Activated gamma-delta T cell treated with Interleukin-2 at 50 U/mL for 16 hours (primary cell): ENCODE measurements at regions not wholly inside any gene's neighbourhood (a gene's known extent, or its start where the extent isn't known, plus 50 kb on each side); places are given as distances from the start of the nearest gene placed in this dataset.
"Not testable (repeated sequence)": the region's sequence is repeated elsewhere in the genome, so short reads cannot be mapped to it uniquely, and the experiment has no call there.

Source experiments
- DNase-seq: peaks from one replicate; pipeline ENCODE4 v3.0.0-alpha.2; 2020

DNA sequence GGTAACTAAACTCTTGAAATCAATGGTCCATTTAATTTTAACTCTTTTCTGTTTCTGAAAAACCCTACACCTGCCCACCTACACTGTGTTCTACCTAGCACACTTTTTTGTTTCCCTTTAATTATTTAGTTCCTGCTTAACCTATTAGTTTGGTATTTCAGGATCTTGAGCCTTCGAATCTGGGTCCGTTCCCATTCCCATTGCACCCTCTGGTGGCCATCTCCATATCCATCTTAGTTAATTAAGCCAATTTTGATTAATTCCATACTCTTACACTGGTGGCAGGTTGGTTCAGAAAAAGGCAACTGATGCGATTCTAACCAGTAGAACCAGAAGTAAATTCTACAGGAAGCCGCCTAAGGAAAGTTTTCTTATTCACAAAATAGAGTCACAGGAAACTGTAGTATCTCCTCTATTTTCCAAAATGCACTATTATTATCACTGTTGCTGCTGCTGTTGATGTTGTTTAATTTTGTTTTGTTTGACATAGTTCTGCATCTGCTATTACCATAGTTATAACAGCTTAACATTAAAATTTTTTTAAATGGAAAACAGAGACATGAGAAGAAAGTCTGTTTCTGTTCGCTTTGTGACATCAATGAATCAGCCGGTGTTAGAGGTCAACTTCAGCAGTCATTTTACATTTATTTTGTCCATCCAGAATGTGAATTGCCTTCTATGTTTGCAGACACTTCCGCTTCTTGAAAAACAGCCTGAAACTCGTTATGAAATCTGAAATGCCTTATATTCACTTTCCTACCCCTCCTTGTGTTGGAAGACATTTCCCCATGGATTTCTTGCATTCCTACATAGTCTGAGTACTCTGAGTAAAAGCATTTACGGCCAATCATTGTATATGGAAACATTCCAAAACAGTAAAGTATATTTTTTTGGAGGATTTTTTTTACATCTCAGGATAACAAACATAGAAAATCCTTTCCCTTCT is 115.5 kb upstream of the NCAM2 start:
- no peak for DNase-seq

DNA sequence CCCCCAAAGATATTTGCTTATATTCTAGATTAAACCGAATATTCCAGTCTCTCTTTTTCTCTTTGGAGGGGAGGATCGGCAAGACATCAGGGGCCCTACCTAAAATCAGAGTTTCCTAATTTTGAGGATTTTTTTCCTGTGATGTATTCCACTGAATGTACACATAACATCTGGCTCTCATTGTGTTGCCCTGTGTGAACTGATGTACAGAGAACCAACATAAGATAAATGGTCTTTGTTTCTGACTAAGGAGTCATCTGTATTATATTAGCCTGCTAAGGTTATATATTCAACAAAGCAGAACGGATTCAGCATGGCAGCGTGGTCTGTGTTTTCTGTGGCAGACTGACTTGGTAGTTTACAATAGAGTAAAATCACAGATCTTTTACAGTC is 114.8 kb upstream of the NCAM2 start:
- DNase-seq, result no peak

DNA sequence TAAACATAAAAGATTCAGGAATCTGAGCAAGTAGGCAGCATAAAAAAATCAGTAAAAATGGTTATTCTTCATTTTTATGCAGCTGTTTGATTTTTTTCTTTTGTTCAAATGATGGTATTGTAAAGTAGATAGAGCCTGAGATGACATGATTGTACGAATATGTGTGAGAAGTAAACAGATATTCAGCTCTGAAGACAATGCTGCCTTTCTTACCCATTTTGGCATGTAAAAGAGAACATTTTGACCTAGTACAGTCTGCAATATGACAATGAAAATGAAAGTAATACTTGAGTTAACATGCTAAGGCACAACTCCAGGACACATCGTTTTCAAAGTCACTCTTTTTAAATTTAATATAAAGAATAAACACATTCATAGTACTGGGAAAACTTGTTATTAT is 95.7 kb upstream of the NCAM2 start:
- DNase-seq, result no peak

DNA sequence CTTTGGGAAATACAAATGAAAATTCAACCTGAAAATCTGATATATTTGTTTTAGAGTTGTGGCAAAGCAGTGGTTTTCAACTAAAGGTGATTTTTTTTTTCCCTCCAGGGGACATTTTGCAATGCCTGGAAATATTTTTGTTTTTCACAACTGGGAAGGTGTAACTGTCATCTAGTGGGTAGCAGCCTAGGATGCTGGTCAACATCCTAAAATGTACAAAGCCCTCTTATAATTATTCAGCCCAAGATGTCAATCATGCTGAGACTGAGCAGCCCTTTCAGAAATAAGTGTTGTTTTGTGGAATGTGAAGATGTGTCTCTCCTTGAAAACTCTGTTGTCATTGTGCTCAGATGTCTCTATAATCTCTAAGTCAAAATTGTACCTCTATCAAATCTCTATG is 95.2 kb upstream of the NCAM2 start:
- no peak for DNase-seq

DNA sequence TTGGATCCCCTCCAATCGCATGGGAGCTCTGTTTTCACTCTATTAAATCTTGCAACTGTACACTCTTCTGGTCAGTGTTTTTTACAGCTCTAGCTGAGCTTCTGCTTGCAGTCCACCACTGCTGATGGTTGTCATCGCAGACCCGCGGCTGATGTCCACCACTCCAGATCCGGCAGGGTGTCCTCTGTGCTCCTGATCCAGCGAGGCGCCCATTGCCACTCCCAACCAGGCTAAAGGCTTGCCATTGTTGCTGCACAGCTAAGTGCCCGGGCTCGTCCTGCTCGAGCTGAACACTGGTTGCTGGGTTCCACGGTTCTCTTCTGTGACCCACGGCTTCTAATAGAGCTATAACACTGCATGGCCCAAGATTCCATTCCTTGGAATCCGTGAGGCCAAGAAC is 70.7 kb upstream of the NCAM2 start:
- not testable (repeated sequence) for DNase-seq

DNA sequence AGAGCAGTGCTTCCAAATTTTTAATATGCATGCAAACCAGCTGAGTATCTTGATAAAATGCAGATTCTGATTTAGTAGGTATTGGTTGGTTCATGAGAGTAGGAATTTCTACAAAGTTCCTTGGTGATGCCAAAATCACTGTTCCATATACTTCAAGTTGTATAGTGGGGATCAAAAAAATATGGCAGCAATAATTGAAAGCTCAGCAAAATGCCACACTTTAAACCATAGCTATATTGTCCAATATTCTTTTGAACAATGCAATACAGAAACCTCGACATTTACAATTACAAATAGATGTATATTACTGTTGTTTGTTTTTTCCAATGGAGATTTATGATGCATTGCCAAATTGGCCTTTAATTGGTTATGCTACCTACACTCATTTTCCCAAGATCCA is 55.7 kb upstream of the NCAM2 start:
- no peak for DNase-seq

DNA sequence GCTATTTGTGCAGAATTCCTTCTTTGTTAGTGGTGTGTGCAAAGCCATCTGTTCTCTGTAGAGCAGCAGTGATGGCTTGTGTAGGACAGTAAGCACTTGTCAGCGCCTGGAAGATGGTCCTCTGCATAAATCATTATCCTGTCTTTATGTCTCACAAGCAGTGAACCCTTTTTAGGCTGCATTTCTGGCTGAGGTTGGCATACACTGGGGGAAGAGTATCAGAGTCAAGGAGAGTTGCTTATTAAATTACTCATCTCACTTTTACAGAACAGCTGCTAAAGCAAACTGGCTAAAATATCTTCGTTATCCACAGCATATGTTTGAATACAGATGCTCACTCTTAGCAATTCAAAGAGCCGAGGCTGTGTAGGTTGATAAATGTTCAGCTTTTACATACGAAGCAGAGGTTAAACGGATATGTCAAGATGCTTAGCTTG is 54.6 kb upstream of the NCAM2 start:
- DNase-seq, result no peak

DNA sequence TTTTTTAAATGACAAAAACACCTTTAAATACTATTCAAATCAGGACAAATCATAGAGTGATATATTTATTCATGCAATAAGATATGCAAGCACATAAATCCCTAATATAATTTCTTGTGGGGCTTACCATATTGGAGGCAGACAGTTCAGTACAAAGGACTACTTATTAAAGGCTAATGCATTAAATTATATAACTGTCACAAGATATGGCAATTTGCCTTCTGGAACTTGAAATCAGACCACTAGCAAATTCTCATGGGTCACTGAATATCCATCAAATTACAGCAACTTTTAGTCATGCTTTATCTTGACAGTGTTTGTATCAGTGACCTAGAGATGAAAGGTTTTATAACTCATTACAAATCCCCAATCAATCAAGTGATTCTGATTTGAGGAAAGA is 54.1 kb upstream of the NCAM2 start:
- DNase-seq, result no peak

DNA sequence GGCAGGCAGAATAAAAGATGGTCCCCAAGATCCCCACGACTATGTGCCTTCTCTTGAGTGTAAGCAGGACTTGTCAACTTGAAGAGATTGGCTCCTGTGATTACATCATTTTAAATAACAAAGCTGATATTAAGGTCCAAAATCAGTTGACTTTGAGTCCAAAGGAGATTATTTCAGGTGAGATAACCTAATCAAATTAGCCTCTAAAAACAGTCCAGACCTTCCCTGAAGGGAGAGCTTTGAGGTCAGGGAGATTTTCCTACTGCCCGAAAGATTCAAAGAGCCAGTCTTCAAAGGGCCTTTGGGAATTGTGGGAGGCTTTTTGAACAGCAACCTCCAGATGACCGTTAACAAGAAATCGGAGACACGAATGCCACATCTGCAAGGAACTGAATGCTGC is 51.5 kb upstream of the NCAM2 start:
- no peak for DNase-seq
